CD14-positive monocyte (primary cell): ENCODE measurements at regions not wholly inside any gene's neighbourhood (a gene's known extent, or its start where the extent isn't known, plus 50 kb on each side); places are given as distances from the start of the nearest gene placed in this dataset.

Experiments
- DNase-seq, 3 donors: peaks; one replicate each; pipeline ENCODE4 v3.0.0-alpha.2; 2011 to 2022
- H2AFZ ChIP-seq: 2 replicates; pipeline ENCODE4 v1.6.0; 2012; ENCODE audit warnings: mild to moderate bottlenecking, low read depth, low read length, inconsistent platforms; ENCODE audit not compliant: insufficient read depth, poor library complexity, severe bottlenecking
- H3K27ac ChIP-seq, 2 donors: 1 replicate in 1 of 2; 2 replicates in 1 of 2; pipeline ENCODE4 v1.5.1; 2012 to 2013; ENCODE audit warnings: low read length in 2 of 2, control low read depth in 1 of 2, inconsistent platforms in 1 of 2, low read depth in 1 of 2, mild to moderate bottlenecking in 1 of 2
- H3K27me3 ChIP-seq, 2 donors: one replicate each; pipeline versions ENCODE4 v1.6.0 to v1.6.1; 2011 to 2013; ENCODE audit warnings: low read length in 2 of 2; ENCODE audit not compliant: control insufficient read depth in 2 of 2, insufficient read depth in 2 of 2
- H3K36me3 ChIP-seq, 2 donors: replicated peaks in 1 of 2; 1 replicate in 1 of 2; 2 replicates in 1 of 2; pipeline versions ENCODE4 v1.5.1 to v1.6.1; 2012 to 2013; ENCODE audit warnings: low read length in 2 of 2, control low read depth in 1 of 2, inconsistent platforms in 1 of 2, mild to moderate bottlenecking in 1 of 2; ENCODE audit not compliant: insufficient read depth in 2 of 2, control insufficient read depth in 1 of 2
- H3K4me1 ChIP-seq, 2 donors: 1 replicate in 1 of 2; 2 replicates in 1 of 2; pipeline versions ENCODE4 v1.5.1 to v1.6.1; 2012 to 2013; ENCODE audit warnings: low read length in 2 of 2, control low read depth in 1 of 2, inconsistent platforms in 1 of 2, mild to moderate bottlenecking in 1 of 2, moderate library complexity in 1 of 2; ENCODE audit not compliant: insufficient read depth in 2 of 2, control insufficient read depth in 1 of 2
- H3K4me2 ChIP-seq: replicated peaks from 2 replicates; pipeline ENCODE3; 2012; ENCODE audit warnings: low read length, moderate library complexity, mild to moderate bottlenecking; ENCODE audit not compliant: poor library complexity, severe bottlenecking; ENCODE audit errors: extremely low read depth
- H3K4me3 ChIP-seq, 3 experiments: fragments of 200-600 bp in 1 of 3; sonication (generic) in 1 of 3; replicated peaks in 1 of 3; 1 replicate in 2 of 3; 2 replicates in 1 of 3; pipeline ENCODE4 v1.5.1; 2011 to 2013; ENCODE audit warnings: low read length in 3 of 3, mild to moderate bottlenecking in 3 of 3, control low read depth in 2 of 3, low read depth in 2 of 3, inconsistent platforms in 1 of 3, moderate library complexity in 1 of 3
- H3K79me2 ChIP-seq: 2 replicates; pipeline ENCODE4 v1.6.0; 2012; ENCODE audit warnings: mild to moderate bottlenecking, control low read depth, inconsistent platforms, low read length, moderate library complexity; ENCODE audit not compliant: insufficient read depth
- H3K9ac ChIP-seq: 2 replicates; pipeline ENCODE4 v1.6.0; 2017; ENCODE audit warnings: low read length, mild to moderate bottlenecking; ENCODE audit not compliant: insufficient read depth, poor library complexity, severe bottlenecking
- H3K9me3 ChIP-seq, 2 donors: replicated peaks in 1 of 2; 1 replicate in 1 of 2; 2 replicates in 1 of 2; pipeline versions ENCODE4 v1.5.1 to v1.6.1; 2012 to 2013; ENCODE audit warnings: low read length in 2 of 2, control low read depth in 1 of 2; ENCODE audit not compliant: control insufficient read depth in 1 of 2, insufficient read depth in 1 of 2
- H4K20me1 ChIP-seq: 2 replicates; pipeline ENCODE4 v1.6.0; 2012; ENCODE audit warnings: mild to moderate bottlenecking, low read length, control low read depth, moderate library complexity; ENCODE audit not compliant: insufficient read depth
- H3K27ac Mint-ChIP-seq, 7 donors: one replicate each; pipeline ENCODE4 v1.8.0; 2020; ENCODE audit warnings: mild to moderate bottlenecking in 7 of 7, mixed read lengths in 7 of 7, moderate library complexity in 6 of 7, inconsistent platforms in 2 of 7
- H3K27me3 Mint-ChIP-seq, 3 donors: one replicate each; pipeline ENCODE4 v1.8.0; 2021 to 2022; ENCODE audit warnings: low read depth in 3 of 3, mild to moderate bottlenecking in 3 of 3, mixed read lengths in 3 of 3, moderate library complexity in 3 of 3, inconsistent platforms in 1 of 3
- H3K36me3 Mint-ChIP-seq, 2 donors: one replicate each; pipeline ENCODE4 v1.8.0; 2020; ENCODE audit warnings: mixed read lengths in 2 of 2, inconsistent platforms in 1 of 2, mild to moderate bottlenecking in 1 of 2
- H3K4me1 Mint-ChIP-seq: one replicate; pipeline ENCODE4 v1.8.0; 2020; ENCODE audit warnings: mild to moderate bottlenecking, mixed read lengths
- H3K4me3 Mint-ChIP-seq, 2 donors: one replicate each; pipeline ENCODE4 v1.8.0; 2020; ENCODE audit warnings: mild to moderate bottlenecking in 2 of 2, mixed read lengths in 2 of 2, moderate library complexity in 1 of 2
- H3K9me3 Mint-ChIP-seq, 7 donors: one replicate each; pipeline ENCODE4 v1.8.0; 2020 to 2022; ENCODE audit warnings: mixed read lengths in 7 of 7, mild to moderate bottlenecking in 6 of 7, moderate library complexity in 6 of 7, inconsistent platforms in 2 of 7
- CTCF ChIP-seq: fragments of 200-600 bp; IDR thresholded peaks from one replicate; pipeline ENCODE4 v1.8.0; 2022; ENCODE audit warnings: antibody characterized with exemption, mild to moderate bottlenecking
- WGBS: methylation state at CpG from one replicate; pipeline ENCODE4 v1.1.5; 2013; ENCODE audit warnings: missing lambda C conversion rate; ENCODE audit not compliant: insufficient coverage; 5-methylcytosine and 5-hydroxymethylcytosine counted together
- intact Hi-C, 2 donors: fragments of 100-400 bp; cut with micrococcal nuclease; formaldehyde crosslinking; loops; one replicate each; pipeline versions ENCODE4 v1.15.0 to v1.15.1; 2023

GRCh38 chr15:46682969-46683791 is 1034.1 kb upstream of the SEMA6D start:
- no peak overlapping the region for H3K4me2 ChIP-seq
- no peak for TF ChIP-seq CTCF
- no peaks in the 10 kb centered on the region for H3K79me2 ChIP-seq
- no peaks in the 10 kb centered on the region for H3K27me3 ChIP-seq
- no peak overlapping the region for H3K4me3 ChIP-seq
- DNase-seq, result no peak
- Mint-ChIP-seq H3K4me1 (no peaks in the 10 kb centered on the region), H3K9me3 (peaks cover 0 to 12% (median 3%) of the 10 kb centered on the region in 7 donors), H3K36me3 (no peaks in the 10 kb centered on the region), H3K4me3 (no peak overlapping the region), H3K27me3 (peaks cover 0 to 2% (median 0%) of the 10 kb centered on the region in 3 donors), H3K27ac (no peak overlapping the region)
- no peaks in the 10 kb centered on the region for H4K20me1 ChIP-seq
- H3K27ac ChIP-seq, result no peak overlapping the region
- H2AFZ ChIP-seq, result no peak overlapping the region
- no CpG with 5 or more reads among the region's 5 CpGs for WGBS
- intact Hi-C loops, result no loop called here
- H3K9ac ChIP-seq, result no peak overlapping the region
- no peaks in the 10 kb centered on the region for H3K4me1 ChIP-seq
- H3K36me3 ChIP-seq, result no peaks in the 10 kb centered on the region
- H3K9me3 ChIP-seq, result no peaks in the 10 kb centered on the region

- H4K20me1 ChIP-seq, result no peaks in the 10 kb centered on the region
- no peaks in the 10 kb centered on the region for H3K4me1 ChIP-seq
- H3K36me3 ChIP-seq, result no peaks in the 10 kb centered on the region
- no peak overlapping the region for H3K9ac ChIP-seq
- H3K27ac ChIP-seq, result no peak overlapping the region
- H3K79me2 ChIP-seq, result no peaks in the 10 kb centered on the region
- intact Hi-C loops, result no loop called here
- H3K27me3 ChIP-seq, result no peaks in the 10 kb centered on the region
- Mint-ChIP-seq H3K9me3 (peaks cover 0 to 12% (median 2%) of the 10 kb centered on the region in 7 donors), H3K36me3 (no peaks in the 10 kb centered on the region), H3K4me3 (no peak overlapping the region), H3K27ac (no peak overlapping the region), H3K27me3 (peaks cover 0 to 4% (median 0%) of the 10 kb centered on the region in 3 donors), H3K4me1 (no peaks in the 10 kb centered on the region)
- TF ChIP-seq CTCF, result no peak
- no peak overlapping the region for H2AFZ ChIP-seq
- H3K4me2 ChIP-seq, result no peak overlapping the region
- no peak overlapping the region for H3K4me3 ChIP-seq
- no peak for DNase-seq
- no peaks in the 10 kb centered on the region for H3K9me3 ChIP-seq
- no CpG with 5 or more reads among the region's 1 CpG for WGBS
Observed at GRCh38 chr15:46685096-46685495, 1032.2 kb upstream of the SEMA6D start.
